ENCODE measurements at regions not wholly inside any gene's neighbourhood (a gene's known extent, or its start where the extent isn't known, plus 50 kb on each side); places are given as distances from the start of the nearest gene placed in this dataset.

DNA sequence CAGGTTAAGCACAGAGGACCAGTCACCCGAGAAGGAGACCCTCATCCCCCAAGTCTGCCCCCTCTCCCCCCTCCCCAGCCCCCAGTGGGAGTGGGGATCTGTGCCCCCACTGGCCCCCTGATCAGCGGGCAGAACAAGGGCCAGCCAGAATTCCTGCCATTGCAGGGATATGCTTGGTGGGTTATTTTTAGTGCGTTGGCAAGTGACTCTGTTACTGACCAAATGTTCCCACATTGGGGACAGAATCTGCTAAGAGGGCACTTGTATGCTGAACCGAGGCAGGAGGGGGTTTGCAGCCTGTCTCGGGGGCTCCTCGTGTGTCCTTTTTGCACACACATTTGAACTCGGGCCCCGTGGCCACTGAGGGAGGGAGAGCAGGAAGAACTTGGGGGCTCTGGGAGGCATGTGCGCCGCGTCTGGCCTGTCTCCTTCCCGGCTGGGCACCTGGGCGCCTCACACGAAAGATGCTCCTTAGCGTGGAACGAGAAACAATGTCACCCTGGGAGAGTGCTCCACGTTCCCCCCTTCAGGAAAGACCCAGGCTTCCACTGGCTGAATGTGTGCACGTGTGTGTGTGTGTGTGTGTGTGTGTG, 66.4 kb upstream of the CASZ1 start (continued):
- no peak for TF ChIP-seq POU5F1 (IDR thresholded peaks at IDR 0.05; ENCODE audit: low read depth, low read length)
- no peak for TF ChIP-seq JUN (IDR thresholded peaks at IDR 0.05; ENCODE audit: low read depth, low read length)
- TF ChIP-seq E2F6 (IDR thresholded peaks at IDR 0.05) = no peak

Measured in H1 (cell line).